ENCODE measurements at regions not wholly inside any gene's neighbourhood (a gene's known extent, or its start where the extent isn't known, plus 50 kb on each side); places are given as distances from the start of the nearest gene placed in this dataset.

DNA sequence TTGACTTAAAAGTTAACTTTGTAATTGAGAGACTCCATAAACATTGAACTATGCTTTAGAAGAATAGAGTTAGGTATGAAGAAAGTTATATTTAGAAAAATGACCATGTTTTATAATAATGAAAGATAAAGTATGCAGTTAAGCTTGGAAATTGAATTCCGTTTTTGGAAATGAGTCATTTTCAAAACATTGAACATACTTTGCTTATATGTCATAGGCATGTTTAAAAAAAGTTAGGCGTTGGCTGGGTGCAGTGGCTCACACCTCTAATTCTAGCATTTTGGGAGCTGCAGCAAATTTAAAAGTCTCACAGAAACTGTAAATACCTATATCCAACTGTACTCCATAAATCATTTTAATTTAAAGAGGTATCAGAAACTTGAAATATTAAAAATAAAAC is 607.4 kb downstream of the CBLN2 start:
- TF ChIP-seq CTCF (IDR thresholded peaks at IDR 0.05) = no peak
- TF ChIP-seq POLR2AphosphoS5 (IDR thresholded peaks at IDR 0.05; ENCODE audit: low read depth, low read length) = no peak
